ENCODE measurements at regions not wholly inside any gene's neighbourhood (a gene's known extent, or its start where the extent isn't known, plus 50 kb on each side); places are given as distances from the start of the nearest gene placed in this dataset.

DNA sequence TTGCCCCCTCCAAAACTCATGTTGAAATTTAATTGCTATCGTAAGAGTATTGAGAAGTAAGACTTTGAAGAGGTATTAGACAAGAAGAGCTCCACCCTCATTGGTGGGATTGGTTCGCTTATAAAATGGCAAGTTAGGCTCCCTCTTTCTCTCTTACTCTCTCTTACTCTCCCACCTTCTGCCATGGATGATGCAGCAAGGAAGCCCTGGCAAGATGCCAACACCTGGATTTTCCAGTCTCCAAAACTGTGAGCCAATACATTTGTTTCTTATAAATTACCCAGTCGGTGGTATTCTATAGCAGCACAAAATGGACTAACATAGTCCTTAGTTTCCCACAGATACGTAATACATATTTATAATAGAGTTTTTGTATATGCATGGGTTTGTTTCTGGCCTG is 119.4 kb downstream of the DDIT4L start:
- H3K27me3 ChIP-seq (ENCODE audit: control insufficient read depth in 5 of 5, insufficient read depth in 4 of 5, low read length in 5 of 5) = no peaks in the 10 kb centered on the region

DNA sequence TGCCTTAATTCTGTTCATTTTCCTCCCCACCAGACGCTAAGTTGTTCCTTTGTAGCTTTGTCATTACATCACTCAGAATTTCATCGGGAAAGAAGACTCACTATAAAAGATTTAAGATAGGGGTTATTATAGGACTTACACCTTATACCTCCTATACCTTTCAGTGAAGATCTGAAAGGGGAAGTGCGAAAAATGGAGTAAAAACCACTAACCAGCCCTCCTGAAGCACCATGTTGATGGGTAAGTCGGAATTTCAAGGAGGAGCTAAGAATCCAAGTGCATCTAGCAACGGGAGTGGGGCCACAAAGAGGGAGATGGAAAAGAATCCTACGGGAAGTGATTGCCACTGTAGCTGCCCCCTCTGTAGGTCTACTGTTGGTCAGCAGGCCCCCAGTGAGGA is 119.1 kb upstream of the H2AZ1 start:
- no peak overlapping the region for H3K27ac ChIP-seq (ENCODE audit: low read depth, low read length)
- H3K9ac ChIP-seq (ENCODE audit: low read length in 5 of 5) = no peak overlapping the region
- H3K4me1 ChIP-seq (ENCODE audit: control insufficient read depth in 5 of 5, insufficient read depth in 5 of 5, low read length in 5 of 5) = no peaks in the 10 kb centered on the region
- H3K4me3 ChIP-seq (ENCODE audit: low read depth in 1 of 5, low read length in 5 of 5) = no peak overlapping the region
- H3K36me3 ChIP-seq (ENCODE audit: control insufficient read depth in 5 of 5, insufficient read depth in 5 of 5, low read length in 5 of 5) = no peaks in the 10 kb centered on the region
- no peaks in the 10 kb centered on the region for H3K27me3 ChIP-seq (ENCODE audit: control insufficient read depth in 5 of 5, insufficient read depth in 4 of 5, low read length in 5 of 5)
- H3K9me3 ChIP-seq (ENCODE audit: control insufficient read depth in 5 of 5, low read length in 5 of 5) = no peaks in the 10 kb centered on the region

More for the DNA sequence above, 119.4 kb downstream of the DDIT4L start:
- Histone ChIP-seq H3K9me3 (ENCODE audit: control insufficient read depth in 5 of 5, low read length in 5 of 5) (no peaks in the 10 kb centered on the region), H3K4me3 (ENCODE audit: low read depth in 1 of 5, low read length in 5 of 5) (no peak overlapping the region), H3K36me3 (ENCODE audit: control insufficient read depth in 5 of 5, insufficient read depth in 5 of 5, low read length in 5 of 5) (no peaks in the 10 kb centered on the region), H3K27ac (ENCODE audit: low read depth, low read length) (no peak overlapping the region), H3K4me1 (ENCODE audit: control insufficient read depth in 5 of 5, insufficient read depth in 5 of 5, low read length in 5 of 5) (no peaks in the 10 kb centered on the region), H3K9ac (ENCODE audit: low read length in 5 of 5) (no peak overlapping the region)

DNA sequence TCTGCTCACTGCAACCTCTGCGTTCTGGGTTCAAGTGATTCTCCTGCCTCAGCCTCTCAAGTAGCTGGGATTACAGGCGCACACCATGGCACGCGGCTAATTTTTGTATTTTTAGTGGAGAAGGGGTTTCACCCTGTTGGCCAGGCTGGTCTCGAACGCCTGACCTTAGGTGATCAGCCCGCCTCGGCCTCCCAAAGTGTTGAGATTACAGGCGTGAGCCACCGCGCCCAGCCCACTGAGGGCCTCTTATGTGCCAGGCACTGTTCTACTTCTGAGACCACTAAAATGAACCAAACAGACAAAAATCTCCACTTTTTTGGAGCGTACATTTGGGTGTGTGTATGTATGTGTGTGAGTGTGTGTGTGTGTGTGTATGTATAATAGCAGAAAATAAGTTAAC is 117.2 kb upstream of the H2AZ1 start:
- Histone ChIP-seq H3K36me3 (ENCODE audit: control insufficient read depth in 5 of 5, insufficient read depth in 5 of 5, low read length in 5 of 5) (no peaks in the 10 kb centered on the region), H3K27me3 (ENCODE audit: control insufficient read depth in 5 of 5, insufficient read depth in 4 of 5, low read length in 5 of 5) (no peaks in the 10 kb centered on the region), H3K9me3 (ENCODE audit: control insufficient read depth in 5 of 5, low read length in 5 of 5) (no peaks in the 10 kb centered on the region), H3K9ac (ENCODE audit: low read length in 5 of 5) (no peak overlapping the region), H3K4me1 (ENCODE audit: control insufficient read depth in 5 of 5, insufficient read depth in 5 of 5, low read length in 5 of 5) (no peaks in the 10 kb centered on the region), H3K27ac (ENCODE audit: low read depth, low read length) (no peak overlapping the region), H3K4me3 (ENCODE audit: low read depth in 1 of 5, low read length in 5 of 5) (no peak overlapping the region)

- Histone ChIP-seq H3K27me3 (ENCODE audit: control insufficient read depth in 5 of 5, insufficient read depth in 4 of 5, low read length in 5 of 5) (no peaks in the 10 kb centered on the region), H3K27ac (ENCODE audit: low read depth, low read length) (no peak overlapping the region), H3K9ac (ENCODE audit: low read length in 5 of 5) (no peak overlapping the region), H3K4me3 (ENCODE audit: low read depth in 1 of 5, low read length in 5 of 5) (no peak overlapping the region), H3K4me1 (ENCODE audit: control insufficient read depth in 5 of 5, insufficient read depth in 5 of 5, low read length in 5 of 5) (no peaks in the 10 kb centered on the region), H3K9me3 (ENCODE audit: control insufficient read depth in 5 of 5, low read length in 5 of 5) (no peaks in the 10 kb centered on the region), H3K36me3 (ENCODE audit: control insufficient read depth in 5 of 5, insufficient read depth in 5 of 5, low read length in 5 of 5) (no peaks in the 10 kb centered on the region)
Measured at GRCh38 chr4:100063355-100063754, 113.3 kb upstream of the H2AZ1 start.

- H3K9ac ChIP-seq (ENCODE audit: low read length in 5 of 5) = no peak overlapping the region
- no peak overlapping the region for H3K4me3 ChIP-seq (ENCODE audit: low read depth in 1 of 5, low read length in 5 of 5)
- no peak overlapping the region for H3K27ac ChIP-seq (ENCODE audit: low read depth, low read length)
- H3K9me3 ChIP-seq (ENCODE audit: control insufficient read depth in 5 of 5, low read length in 5 of 5) = no peaks in the 10 kb centered on the region
- H3K4me1 ChIP-seq (ENCODE audit: control insufficient read depth in 5 of 5, insufficient read depth in 5 of 5, low read length in 5 of 5) = no peaks in the 10 kb centered on the region
- H3K27me3 ChIP-seq (ENCODE audit: control insufficient read depth in 5 of 5, insufficient read depth in 4 of 5, low read length in 5 of 5) = no peaks in the 10 kb centered on the region
- H3K36me3 ChIP-seq (ENCODE audit: control insufficient read depth in 5 of 5, insufficient read depth in 5 of 5, low read length in 5 of 5) = no peaks in the 10 kb centered on the region
Measured at GRCh38 chr4:100062921-100063320, 112.8 kb upstream of the H2AZ1 start.

GRCh38 chr4:100061835-100062234 is 111.8 kb upstream of the H2AZ1 start:
- Histone ChIP-seq H3K4me3 (ENCODE audit: low read depth in 1 of 5, low read length in 5 of 5) (no peak overlapping the region), H3K4me1 (ENCODE audit: control insufficient read depth in 5 of 5, insufficient read depth in 5 of 5, low read length in 5 of 5) (no peaks in the 10 kb centered on the region), H3K9ac (ENCODE audit: low read length in 5 of 5) (no peak overlapping the region), H3K36me3 (ENCODE audit: control insufficient read depth in 5 of 5, insufficient read depth in 5 of 5, low read length in 5 of 5) (no peaks in the 10 kb centered on the region), H3K9me3 (ENCODE audit: control insufficient read depth in 5 of 5, low read length in 5 of 5) (no peaks in the 10 kb centered on the region), H3K27ac (ENCODE audit: low read depth, low read length) (no peak overlapping the region), H3K27me3 (ENCODE audit: control insufficient read depth in 5 of 5, insufficient read depth in 4 of 5, low read length in 5 of 5) (no peaks in the 10 kb centered on the region)

DNA sequence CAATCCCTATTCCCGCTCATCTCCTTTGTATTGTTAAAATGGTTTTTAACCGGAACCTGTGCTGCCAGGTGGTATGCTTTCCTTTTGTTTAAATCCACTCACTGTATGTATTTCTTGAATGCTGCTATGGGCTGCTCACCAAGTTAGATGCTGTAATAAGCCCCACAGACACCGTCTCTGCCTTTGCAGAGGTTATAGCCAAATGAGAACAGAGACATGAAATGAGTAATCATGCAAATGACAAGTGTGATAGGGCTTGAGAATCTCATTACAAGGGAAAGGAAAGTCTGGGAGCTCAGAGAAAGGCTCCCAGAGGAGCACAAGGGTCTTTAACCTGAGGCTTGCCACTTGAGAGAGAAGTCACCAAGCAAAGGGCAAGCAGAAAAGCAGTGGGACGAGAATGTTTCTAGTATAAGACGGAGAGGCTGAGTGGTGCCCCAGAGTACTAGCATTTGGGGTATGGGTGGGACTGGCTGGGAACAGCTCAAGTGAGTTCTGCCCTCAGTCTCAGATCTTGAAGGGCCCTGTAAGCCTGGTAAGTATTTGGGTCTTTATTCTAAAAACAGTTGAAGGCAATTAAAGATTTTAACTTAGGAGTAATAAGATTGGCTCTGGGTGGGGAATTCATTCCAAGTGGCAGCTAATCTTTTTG is 110.8 kb upstream of the H2AZ1 start:
- no peaks in the 10 kb centered on the region for H3K27me3 ChIP-seq (ENCODE audit: control insufficient read depth in 5 of 5, insufficient read depth in 4 of 5, low read length in 5 of 5)
- H3K27ac ChIP-seq (ENCODE audit: low read depth, low read length) = no peak overlapping the region
- H3K36me3 ChIP-seq (ENCODE audit: control insufficient read depth in 5 of 5, insufficient read depth in 5 of 5, low read length in 5 of 5) = no peaks in the 10 kb centered on the region
- H3K4me3 ChIP-seq (ENCODE audit: low read depth in 1 of 5, low read length in 5 of 5) = no peak overlapping the region
- no peaks in the 10 kb centered on the region for H3K4me1 ChIP-seq (ENCODE audit: control insufficient read depth in 5 of 5, insufficient read depth in 5 of 5, low read length in 5 of 5)
- H3K9me3 ChIP-seq (ENCODE audit: control insufficient read depth in 5 of 5, low read length in 5 of 5) = no peaks in the 10 kb centered on the region
- H3K9ac ChIP-seq (ENCODE audit: low read length in 5 of 5) = no peak overlapping the region

GRCh38 chr4:100059467-100059866 is 109.4 kb upstream of the H2AZ1 start:
- no peaks in the 10 kb centered on the region for H3K36me3 ChIP-seq (ENCODE audit: control insufficient read depth in 5 of 5, insufficient read depth in 5 of 5, low read length in 5 of 5)
- H3K4me1 ChIP-seq (ENCODE audit: control insufficient read depth in 5 of 5, insufficient read depth in 5 of 5, low read length in 5 of 5) = no peaks in the 10 kb centered on the region
- H3K27ac ChIP-seq (ENCODE audit: low read depth, low read length) = no peak overlapping the region
- no peak overlapping the region for H3K4me3 ChIP-seq (ENCODE audit: low read depth in 1 of 5, low read length in 5 of 5)
- H3K9ac ChIP-seq (ENCODE audit: low read length in 5 of 5) = no peak overlapping the region
- H3K9me3 ChIP-seq (ENCODE audit: control insufficient read depth in 5 of 5, low read length in 5 of 5) = no peaks in the 10 kb centered on the region
- H3K27me3 ChIP-seq (ENCODE audit: control insufficient read depth in 5 of 5, insufficient read depth in 4 of 5, low read length in 5 of 5) = no peaks in the 10 kb centered on the region

GRCh38 chr4:100056701-100057100 is 106.6 kb upstream of the H2AZ1 start:
- Histone ChIP-seq H3K27me3 (ENCODE audit: control insufficient read depth in 5 of 5, insufficient read depth in 4 of 5, low read length in 5 of 5) (no peaks in the 10 kb centered on the region), H3K4me1 (ENCODE audit: control insufficient read depth in 5 of 5, insufficient read depth in 5 of 5, low read length in 5 of 5) (no peaks in the 10 kb centered on the region), H3K9ac (ENCODE audit: low read length in 5 of 5) (no peak overlapping the region), H3K36me3 (ENCODE audit: control insufficient read depth in 5 of 5, insufficient read depth in 5 of 5, low read length in 5 of 5) (no peaks in the 10 kb centered on the region), H3K27ac (ENCODE audit: low read depth, low read length) (no peak overlapping the region), H3K9me3 (ENCODE audit: control insufficient read depth in 5 of 5, low read length in 5 of 5) (no peaks in the 10 kb centered on the region), H3K4me3 (ENCODE audit: low read depth in 1 of 5, low read length in 5 of 5) (no peak overlapping the region)

GRCh38 chr4:100054071-100054470 is 104.0 kb upstream of the H2AZ1 start:
- H3K4me3 ChIP-seq (ENCODE audit: low read depth in 1 of 5, low read length in 5 of 5) = no peak overlapping the region
- H3K27me3 ChIP-seq (ENCODE audit: control insufficient read depth in 5 of 5, insufficient read depth in 4 of 5, low read length in 5 of 5) = no peaks in the 10 kb centered on the region
- H3K36me3 ChIP-seq (ENCODE audit: control insufficient read depth in 5 of 5, insufficient read depth in 5 of 5, low read length in 5 of 5) = no peaks in the 10 kb centered on the region
- H3K9me3 ChIP-seq (ENCODE audit: control insufficient read depth in 5 of 5, low read length in 5 of 5) = no peaks in the 10 kb centered on the region
- H3K27ac ChIP-seq (ENCODE audit: low read depth, low read length) = no peak overlapping the region
- H3K4me1 ChIP-seq (ENCODE audit: control insufficient read depth in 5 of 5, insufficient read depth in 5 of 5, low read length in 5 of 5) = no peaks in the 10 kb centered on the region
- H3K9ac ChIP-seq (ENCODE audit: low read length in 5 of 5) = no peak overlapping the region

DNA sequence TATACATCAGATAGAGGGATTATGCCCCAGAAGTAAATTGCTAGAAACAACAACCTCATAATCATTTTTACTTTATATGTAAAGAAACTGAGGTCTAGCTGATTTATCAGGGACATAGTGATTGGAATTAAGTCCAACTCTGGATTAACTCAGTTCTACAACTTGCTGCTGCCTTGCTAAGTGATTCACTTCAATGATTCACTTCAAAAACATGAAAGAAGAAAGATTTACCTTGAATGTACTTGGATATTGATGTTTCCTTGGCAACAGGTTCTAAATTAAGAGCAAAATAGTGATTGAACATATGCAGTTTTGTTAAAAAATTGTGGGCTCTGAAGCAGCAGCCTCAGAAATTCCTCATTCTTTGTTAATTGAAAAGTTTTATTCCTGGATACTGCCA is 99.8 kb upstream of the H2AZ1 start:
- no peak overlapping the region for H3K27ac ChIP-seq (ENCODE audit: low read depth, low read length)
- no peaks in the 10 kb centered on the region for H3K36me3 ChIP-seq (ENCODE audit: control insufficient read depth in 5 of 5, insufficient read depth in 5 of 5, low read length in 5 of 5)
- no peak overlapping the region for H3K4me3 ChIP-seq (ENCODE audit: low read depth in 1 of 5, low read length in 5 of 5)
- H3K9me3 ChIP-seq (ENCODE audit: control insufficient read depth in 5 of 5, low read length in 5 of 5) = no peaks in the 10 kb centered on the region
- no peak overlapping the region for H3K9ac ChIP-seq (ENCODE audit: low read length in 5 of 5)
- no peaks in the 10 kb centered on the region for H3K27me3 ChIP-seq (ENCODE audit: control insufficient read depth in 5 of 5, insufficient read depth in 4 of 5, low read length in 5 of 5)
- no peaks in the 10 kb centered on the region for H3K4me1 ChIP-seq (ENCODE audit: control insufficient read depth in 5 of 5, insufficient read depth in 5 of 5, low read length in 5 of 5)
